ENCODE measurements at regions not wholly inside any gene's neighbourhood (a gene's known extent, or its start where the extent isn't known, plus 50 kb on each side); places are given as distances from the start of the nearest gene placed in this dataset.

GRCh38 chr11:10641912-10642697 is 51.5 kb downstream of the IRAG1 start:
- no peak for ATAC-seq
- POLR2A ChIA-PET: no interaction called here
- Histone ChIP-seq H3K4me3 (ENCODE audit: low read length) (no peak overlapping the region), H3K27me3 (ENCODE audit: control insufficient read depth in 2 of 2, insufficient read depth in 2 of 2, low read length in 2 of 2) (no peaks in the 10 kb centered on the region), H3K9me3 (ENCODE audit: control insufficient read depth in 2 of 3, low read length in 3 of 3) (no peaks in the 10 kb centered on the region), H3K27ac (ENCODE audit: low read depth, low read length) (no peak overlapping the region), H3K36me3 (ENCODE audit: control insufficient read depth in 2 of 3, insufficient read depth in 3 of 3, low read length in 3 of 3) (no peaks in the 10 kb centered on the region), H3K4me1 (ENCODE audit: control insufficient read depth in 2 of 2, insufficient read depth in 2 of 2, low read length in 2 of 2) (no peaks in the 10 kb centered on the region)
- intact Hi-C loops (cut with micrococcal nuclease): no loop called here
- CTCF ChIA-PET: interaction anchor here (1.3 to 1.6 kb wide), 2 partner anchors 12 to 14 kb away, joined by 3 to 4 read pairs; no protein-coding TSS in a partner anchor
- Mint-ChIP-seq H3K4me3 (no peak overlapping the region), H3K9me3 (no peaks in the 10 kb centered on the region), H3K27ac (no peak overlapping the region), H3K27me3 (peaks cover 0 to 11% (median 0%) of the 10 kb centered on the region in 5 donors), H3K4me1 (peaks cover 0 to 11% (median 0%) of the 10 kb centered on the region in 7 donors), H3K36me3 (no peaks in the 10 kb centered on the region)
- no peak for DNase-seq

DNA sequence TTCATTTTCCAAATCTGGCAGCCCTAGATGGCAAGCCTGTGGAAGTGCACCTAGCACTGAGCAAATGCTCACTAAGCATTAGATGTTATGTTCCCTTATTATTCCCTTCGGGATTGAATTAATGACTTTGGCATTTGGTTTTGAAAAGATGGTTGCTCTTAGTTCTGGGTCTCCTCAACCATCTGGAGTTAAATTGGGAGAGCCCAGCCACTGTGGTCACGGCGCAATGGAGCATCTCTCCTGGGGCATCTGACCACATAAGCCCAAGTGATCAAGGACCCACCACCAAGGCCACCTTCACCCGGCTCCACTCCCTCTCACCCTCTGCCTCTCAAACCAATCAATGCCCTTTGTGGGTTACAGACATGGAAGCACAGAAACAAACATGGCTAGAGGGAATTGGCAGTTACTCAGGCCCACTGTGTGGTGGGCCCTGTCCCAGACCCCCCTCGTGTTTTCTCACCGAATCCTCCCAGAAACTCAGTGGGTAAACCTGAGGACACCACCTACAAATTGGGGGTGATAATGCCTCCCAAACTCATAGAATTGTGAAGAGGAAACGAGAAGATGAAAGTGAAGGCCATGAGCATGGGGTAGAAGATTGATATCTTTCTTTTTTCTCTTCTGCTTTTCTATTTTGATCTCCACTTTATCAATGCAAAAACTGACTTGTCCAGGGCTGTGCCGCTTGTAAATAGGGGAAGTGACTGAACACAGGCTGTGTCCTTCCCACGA is 52.2 kb downstream of the IRAG1 start:
- intact Hi-C loops (cut with micrococcal nuclease): no loop called here
- no peaks in the 10 kb centered on the region for H3K27me3 ChIP-seq (ENCODE audit: control insufficient read depth in 2 of 2, insufficient read depth in 2 of 2, low read length in 2 of 2)
- Mint-ChIP-seq H3K9me3 (no peaks in the 10 kb centered on the region), H3K4me3 (no peak overlapping the region), H3K36me3 (no peaks in the 10 kb centered on the region), H3K27me3 (peaks cover 0 to 11% (median 0%) of the 10 kb centered on the region in 5 donors), H3K4me1 (peaks cover 0 to 9% (median 0%) of the 10 kb centered on the region in 7 donors), H3K27ac (no peak overlapping the region)
- H3K36me3 ChIP-seq (ENCODE audit: control insufficient read depth in 2 of 3, insufficient read depth in 3 of 3, low read length in 3 of 3): no peaks in the 10 kb centered on the region
- ChIA-PET POLR2A (no interaction called here), CTCF (interaction anchor here (1.3 to 1.6 kb wide), 2 partner anchors 13 to 15 kb away, joined by 3 to 4 read pairs; no protein-coding TSS in a partner anchor)
- ATAC-seq (peak; percentile 72), DNase-seq (no peak)
- no peaks in the 10 kb centered on the region for H3K4me1 ChIP-seq (ENCODE audit: control insufficient read depth in 2 of 2, insufficient read depth in 2 of 2, low read length in 2 of 2)
- H3K4me3 ChIP-seq (ENCODE audit: low read length): no peak overlapping the region
- H3K9me3 ChIP-seq (ENCODE audit: control insufficient read depth in 2 of 3, low read length in 3 of 3): no peaks in the 10 kb centered on the region
- H3K27ac ChIP-seq (ENCODE audit: low read depth, low read length): no peak overlapping the region

- Mint-ChIP-seq H3K9me3 (no peaks in the 10 kb centered on the region), H3K27ac (no peak overlapping the region), H3K4me3 (no peak overlapping the region), H3K27me3 (peaks cover 0 to 11% (median 0%) of the 10 kb centered on the region in 5 donors), H3K4me1 (peaks cover 0 to 9% (median 0%) of the 10 kb centered on the region in 7 donors), H3K36me3 (no peaks in the 10 kb centered on the region)
- H3K27ac ChIP-seq (ENCODE audit: low read depth, low read length): no peak overlapping the region
- DNase-seq: no peak
- H3K9me3 ChIP-seq (ENCODE audit: control insufficient read depth in 2 of 3, low read length in 3 of 3): no peaks in the 10 kb centered on the region
- ChIA-PET CTCF (no interaction called here), POLR2A (interaction anchor here (0.5 kb wide), 1 partner anchor 188 kb away, joined by 3 read pairs; no protein-coding TSS in a partner anchor)
- H3K27me3 ChIP-seq (ENCODE audit: control insufficient read depth in 2 of 2, insufficient read depth in 2 of 2, low read length in 2 of 2): no peaks in the 10 kb centered on the region
- no peaks in the 10 kb centered on the region for H3K36me3 ChIP-seq (ENCODE audit: control insufficient read depth in 2 of 3, insufficient read depth in 3 of 3, low read length in 3 of 3)
- ATAC-seq: peak; percentile 36
- intact Hi-C loops (cut with micrococcal nuclease): no loop called here
- no peak overlapping the region for H3K4me3 ChIP-seq (ENCODE audit: low read length)
- H3K4me1 ChIP-seq (ENCODE audit: control insufficient read depth in 2 of 2, insufficient read depth in 2 of 2, low read length in 2 of 2): no peaks in the 10 kb centered on the region
Measured at GRCh38 chr11:10640308-10640707, 53.2 kb downstream of the IRAG1 start.

DNA sequence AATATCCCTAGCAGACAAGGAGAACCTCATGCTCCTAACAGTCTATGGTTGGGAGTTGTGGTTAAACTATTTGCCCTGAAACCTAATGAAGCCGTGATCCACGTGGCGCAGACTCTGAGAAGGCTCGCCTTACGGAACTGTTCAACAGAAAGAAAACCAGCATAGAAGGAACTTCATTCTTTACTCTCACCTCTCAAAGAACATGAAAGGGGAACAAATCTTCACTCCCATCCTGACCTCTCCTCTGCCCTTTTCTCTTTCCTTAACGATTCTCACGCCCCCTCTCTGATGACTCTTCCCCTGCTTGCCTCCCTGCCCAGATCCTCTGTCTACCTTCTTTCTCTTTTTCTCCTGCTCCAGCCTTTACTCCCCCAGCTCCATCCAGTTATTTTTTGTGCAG is 54.2 kb downstream of the IRAG1 start:
- peak overlapping the region in 2 of 9 donors; percentile 41 to 54 for H3K27ac Mint-ChIP-seq
- POLR2A ChIA-PET: no interaction called here
- H3K4me1 Mint-ChIP-seq: peaks cover 0 to 9% (median 0%) of the 10 kb centered on the region in 7 donors
- no peaks in the 10 kb centered on the region for H3K9me3 Mint-ChIP-seq
- H3K27me3 Mint-ChIP-seq: peaks cover 0 to 11% (median 0%) of the 10 kb centered on the region in 5 donors
- Histone ChIP-seq H3K4me3 (ENCODE audit: low read length) (no peak overlapping the region), H3K36me3 (ENCODE audit: control insufficient read depth in 2 of 3, insufficient read depth in 3 of 3, low read length in 3 of 3) (no peaks in the 10 kb centered on the region), H3K27ac (ENCODE audit: low read depth, low read length) (no peak overlapping the region), H3K9me3 (ENCODE audit: control insufficient read depth in 2 of 3, low read length in 3 of 3) (no peaks in the 10 kb centered on the region), H3K27me3 (ENCODE audit: control insufficient read depth in 2 of 2, insufficient read depth in 2 of 2, low read length in 2 of 2) (no peaks in the 10 kb centered on the region), H3K4me1 (ENCODE audit: control insufficient read depth in 2 of 2, insufficient read depth in 2 of 2, low read length in 2 of 2) (no peaks in the 10 kb centered on the region)
- intact Hi-C loops (cut with micrococcal nuclease): no loop called here
- CTCF ChIA-PET: no interaction called here
- no peak overlapping the region for H3K4me3 Mint-ChIP-seq
- no peaks in the 10 kb centered on the region for H3K36me3 Mint-ChIP-seq
- DNase-seq (no peak), ATAC-seq (peak; percentile 24)

DNA sequence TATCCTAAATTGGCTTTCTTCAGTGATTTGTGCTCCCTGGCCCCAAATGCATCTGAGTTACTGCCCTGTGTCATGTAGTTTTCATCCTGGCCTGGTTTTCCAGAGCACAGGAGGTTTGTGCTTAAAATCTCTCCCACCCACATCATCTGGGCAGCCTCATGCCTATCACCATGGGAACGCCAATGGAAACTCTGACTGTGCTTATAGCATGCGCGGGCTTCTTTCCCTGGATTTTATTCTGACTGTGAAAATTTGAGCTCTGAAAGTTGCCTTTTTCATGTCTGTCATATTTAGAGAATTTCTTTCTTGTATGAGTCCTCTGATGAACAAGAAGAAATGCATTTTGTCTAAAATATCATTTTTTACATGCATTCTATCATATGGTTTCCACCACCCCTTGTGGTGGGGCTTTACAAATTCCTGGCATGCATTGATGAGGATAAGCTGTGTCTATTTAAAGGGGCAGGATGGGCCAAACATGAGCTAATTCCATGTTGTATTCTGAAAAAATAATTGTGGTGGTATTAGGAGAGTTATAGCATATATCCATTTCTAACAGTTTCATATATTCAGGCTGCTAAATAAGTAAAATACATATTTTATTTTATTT is 55.1 kb downstream of the IRAG1 start:
- ChIA-PET CTCF (interaction anchor here (0.8 kb wide), 1 partner anchor 14 kb away, joined by 3 read pairs; no protein-coding TSS in a partner anchor), POLR2A (interaction anchor here (0.8 kb wide), 1 partner anchor 40 kb away, joined by 3 read pairs; no protein-coding TSS in a partner anchor)
- H3K9me3 Mint-ChIP-seq: no peaks in the 10 kb centered on the region
- Histone ChIP-seq H3K4me1 (ENCODE audit: control insufficient read depth in 2 of 2, insufficient read depth in 2 of 2, low read length in 2 of 2) (no peaks in the 10 kb centered on the region), H3K27ac (ENCODE audit: low read depth, low read length) (no peak overlapping the region), H3K27me3 (ENCODE audit: control insufficient read depth in 2 of 2, insufficient read depth in 2 of 2, low read length in 2 of 2) (no peaks in the 10 kb centered on the region), H3K9me3 (ENCODE audit: control insufficient read depth in 2 of 3, low read length in 3 of 3) (no peaks in the 10 kb centered on the region), H3K4me3 (ENCODE audit: low read length) (no peak overlapping the region), H3K36me3 (ENCODE audit: control insufficient read depth in 2 of 3, insufficient read depth in 3 of 3, low read length in 3 of 3) (no peaks in the 10 kb centered on the region)
- DNase-seq (no peak), ATAC-seq (no peak)
- no peak overlapping the region for H3K27ac Mint-ChIP-seq
- no peaks in the 10 kb centered on the region for H3K36me3 Mint-ChIP-seq
- H3K4me1 Mint-ChIP-seq: peaks cover 0 to 9% (median 0%) of the 10 kb centered on the region in 7 donors
- H3K27me3 Mint-ChIP-seq: peaks cover 0 to 13% (median 0%) of the 10 kb centered on the region in 5 donors
- intact Hi-C loops (cut with micrococcal nuclease): no loop called here
- no peak overlapping the region for H3K4me3 Mint-ChIP-seq

DNA sequence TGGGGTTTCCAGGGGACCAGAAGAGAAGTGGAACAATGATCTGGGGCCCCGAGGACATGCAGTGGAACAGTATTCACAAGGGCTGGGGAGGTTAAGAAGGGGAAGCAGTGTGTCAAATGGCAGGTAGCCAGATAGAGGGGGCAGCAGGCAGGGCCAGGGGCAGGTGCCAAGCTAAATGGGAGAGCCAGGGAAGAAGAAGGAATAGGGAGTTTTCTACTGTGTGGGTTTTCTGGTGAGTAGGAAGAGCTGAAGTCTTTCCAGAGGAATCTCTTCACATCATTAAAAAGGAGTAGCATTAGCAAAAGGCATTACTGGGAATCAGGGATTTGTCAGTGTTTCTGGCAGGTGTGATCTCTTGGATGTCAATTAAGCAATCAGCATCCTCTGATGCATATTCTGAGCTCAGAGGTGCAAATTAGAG is 55.8 kb downstream of the IRAG1 start:
- ChIA-PET POLR2A (no interaction called here), CTCF (interaction anchor here (0.8 kb wide), 1 partner anchor 14 kb away, joined by 3 read pairs; no protein-coding TSS in a partner anchor)
- no peaks in the 10 kb centered on the region for H3K9me3 Mint-ChIP-seq
- H3K27me3 Mint-ChIP-seq: peaks cover 0 to 13% (median 0%) of the 10 kb centered on the region in 5 donors
- Histone ChIP-seq H3K27me3 (ENCODE audit: control insufficient read depth in 2 of 2, insufficient read depth in 2 of 2, low read length in 2 of 2) (no peaks in the 10 kb centered on the region), H3K9me3 (ENCODE audit: control insufficient read depth in 2 of 3, low read length in 3 of 3) (no peaks in the 10 kb centered on the region), H3K36me3 (ENCODE audit: control insufficient read depth in 2 of 3, insufficient read depth in 3 of 3, low read length in 3 of 3) (no peaks in the 10 kb centered on the region), H3K4me1 (ENCODE audit: control insufficient read depth in 2 of 2, insufficient read depth in 2 of 2, low read length in 2 of 2) (no peaks in the 10 kb centered on the region), H3K27ac (ENCODE audit: low read depth, low read length) (no peak overlapping the region), H3K4me3 (ENCODE audit: low read length) (no peak overlapping the region)
- intact Hi-C loops (cut with micrococcal nuclease): no loop called here
- no peak overlapping the region for H3K27ac Mint-ChIP-seq
- no peak overlapping the region for H3K4me3 Mint-ChIP-seq
- ATAC-seq (no peak), DNase-seq (no peak)
- peaks cover 0 to 9% (median 0%) of the 10 kb centered on the region in 7 donors for H3K4me1 Mint-ChIP-seq
- no peaks in the 10 kb centered on the region for H3K36me3 Mint-ChIP-seq

Measured in naive thymus-derived CD4-positive, alpha-beta T cell (primary cell).